ENCODE measurements at regions not wholly inside any gene's neighbourhood (a gene's known extent, or its start where the extent isn't known, plus 50 kb on each side); places are given as distances from the start of the nearest gene placed in this dataset.

DNA sequence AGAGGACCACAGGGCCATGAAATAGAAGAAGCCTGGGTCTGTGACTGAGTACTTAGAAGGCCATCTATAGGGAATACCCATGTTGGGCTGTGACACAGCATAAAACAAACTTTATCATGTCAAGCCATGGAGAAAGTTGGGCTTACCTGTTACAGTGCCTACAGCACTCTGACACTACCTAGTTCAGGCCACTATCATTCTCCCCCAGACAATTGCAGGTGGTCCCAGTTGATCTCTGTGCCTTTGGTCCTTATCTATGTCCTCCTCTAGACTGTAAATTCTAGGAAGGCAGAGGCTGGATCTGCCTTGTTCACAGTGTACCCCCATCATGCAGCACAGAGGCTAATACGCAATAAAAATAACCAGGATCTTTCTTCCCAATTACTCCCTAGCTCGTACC lies 69.1 kb downstream of the GCC1 start:
- CTCF ChIA-PET (ENCODE audit: low intra/inter-chr PET ratio, low total read pairs) = no interaction called here
- TF ChIP-seq, protein P1, sequence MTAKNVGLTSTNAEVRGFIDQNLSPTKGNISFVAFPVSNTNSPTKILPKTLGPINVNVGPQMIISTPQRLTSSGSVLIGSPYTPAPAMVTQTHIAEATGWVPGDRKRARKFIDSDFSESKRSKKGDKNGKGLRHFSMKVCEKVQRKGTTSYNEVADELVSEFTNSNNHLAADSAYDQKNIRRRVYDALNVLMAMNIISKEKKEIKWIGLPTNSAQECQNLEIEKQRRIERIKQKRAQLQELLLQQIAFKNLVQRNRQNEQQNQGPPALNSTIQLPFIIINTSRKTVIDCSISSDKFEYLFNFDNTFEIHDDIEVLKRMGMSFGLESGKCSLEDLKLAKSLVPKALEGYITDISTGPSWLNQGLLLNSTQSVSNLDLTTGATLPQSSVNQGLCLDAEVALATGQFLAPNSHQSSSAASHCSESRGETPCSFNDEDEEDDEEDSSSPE (CRISPR knock-in tag; IDR thresholded peaks at IDR 0.05) = no peak
- TF ChIP-seq, protein P2, sequence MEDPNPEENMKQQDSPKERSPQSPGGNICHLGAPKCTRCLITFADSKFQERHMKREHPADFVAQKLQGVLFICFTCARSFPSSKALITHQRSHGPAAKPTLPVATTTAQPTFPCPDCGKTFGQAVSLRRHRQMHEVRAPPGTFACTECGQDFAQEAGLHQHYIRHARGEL (CRISPR knock-in tag; IDR thresholded peaks at IDR 0.05) = no peak
- TF ChIP-seq, protein P3, sequence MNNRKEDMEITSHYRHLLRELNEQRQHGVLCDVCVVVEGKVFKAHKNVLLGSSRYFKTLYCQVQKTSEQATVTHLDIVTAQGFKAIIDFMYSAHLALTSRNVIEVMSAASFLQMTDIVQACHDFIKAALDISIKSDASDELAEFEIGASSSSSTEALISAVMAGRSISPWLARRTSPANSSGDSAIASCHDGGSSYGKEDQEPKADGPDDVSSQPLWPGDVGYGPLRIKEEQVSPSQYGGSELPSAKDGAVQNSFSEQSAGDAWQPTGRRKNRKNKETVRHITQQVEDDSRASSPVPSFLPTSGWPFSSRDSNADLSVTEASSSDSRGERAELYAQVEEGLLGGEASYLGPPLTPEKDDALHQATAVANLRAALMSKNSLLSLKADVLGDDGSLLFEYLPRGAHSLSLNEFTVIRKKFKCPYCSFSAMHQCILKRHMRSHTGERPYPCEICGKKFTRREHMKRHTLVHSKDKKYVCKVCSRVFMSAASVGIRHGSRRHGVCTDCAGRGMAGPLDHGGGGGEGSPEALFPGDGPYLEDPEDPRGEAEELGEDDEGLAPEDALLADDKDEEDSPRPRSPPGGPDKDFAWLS (CRISPR knock-in tag; IDR thresholded peaks at IDR 0.05; ENCODE audit: borderline replicate concordance) = no peak
- TF ChIP-seq HOXD1 (CRISPR knock-in tag; IDR thresholded peaks at IDR 0.05) (no peak), NCOA2 (CRISPR knock-in tag; IDR thresholded peaks at IDR 0.05) (no peak), SMARCC2 (IDR thresholded peaks at IDR 0.05) (no peak), ZNF766 (CRISPR knock-in tag; IDR thresholded peaks at IDR 0.05; ENCODE audit: borderline replicate concordance) (no peak), AHR (CRISPR knock-in tag; IDR thresholded peaks at IDR 0.05) (no peak)
- no peak overlapping the region for H3K4me2 ChIP-seq (ENCODE audit: low read depth, low read length)
- no peaks in the 10 kb centered on the region for H3K27me3 ChIP-seq (ENCODE audit: control insufficient read depth in 1 of 2, insufficient read depth in 2 of 2, low read length in 2 of 2)
- intact Hi-C loops (cut with micrococcal nuclease; ENCODE audit: unreplicated experiment) = no loop called here
- no peaks in the 10 kb centered on the region for H3K4me1 ChIP-seq (ENCODE audit: insufficient read depth, low read length)
- no peaks in the 10 kb centered on the region for H3K36me3 ChIP-seq (replicated peaks in 1 of 2; ENCODE audit: control insufficient read depth in 1 of 2, insufficient read depth in 2 of 2, low read length in 2 of 2)
- no peak overlapping the region for H3K4me3 ChIP-seq (replicated peaks in 1 of 3; ENCODE audit: insufficient read depth in 1 of 3, low read depth in 2 of 3, low read length in 3 of 3)
- POLR2A ChIA-PET = no interaction called here
- no peaks in the 10 kb centered on the region for H3K9me3 ChIP-seq (ENCODE audit: low read length)
- 29% methylated on average over 2 of the region's 2 CpGs for WGBS (ENCODE audit: low lambda C conversion rate)
- BruUV-seq (replicated peaks) = no TSS peak
- H4K20me1 ChIP-seq (ENCODE audit: insufficient read depth, low read length) = no peaks in the 10 kb centered on the region
- FAIRE-seq = no peak
- H3K79me2 ChIP-seq (ENCODE audit: insufficient read depth, low read length) = no peaks in the 10 kb centered on the region
- in situ Hi-C loops (cut with HindIII; ENCODE audit: extremely low pct_ligation_motif_present, low pct_unique_long_range_greater_than_20kb) = loop anchor here (25.0 kb wide), 1 partner anchor 704 kb away; no protein-coding TSS in a partner anchor
- no peak for ATAC-seq
- no peak overlapping the region for H2AFZ ChIP-seq (ENCODE audit: low read length)
- no peak for DNase-seq (ENCODE audit: low spot score)
- no peak overlapping the region for H3K9ac ChIP-seq (ENCODE audit: insufficient read depth, low read depth, low read length)
- H3K27ac ChIP-seq (ENCODE audit: extremely low read length, insufficient read depth, low read length) = no peak overlapping the region
